ENCODE measurements at regions not wholly inside any gene's neighbourhood (a gene's known extent, or its start where the extent isn't known, plus 50 kb on each side); places are given as distances from the start of the nearest gene placed in this dataset.

DNA sequence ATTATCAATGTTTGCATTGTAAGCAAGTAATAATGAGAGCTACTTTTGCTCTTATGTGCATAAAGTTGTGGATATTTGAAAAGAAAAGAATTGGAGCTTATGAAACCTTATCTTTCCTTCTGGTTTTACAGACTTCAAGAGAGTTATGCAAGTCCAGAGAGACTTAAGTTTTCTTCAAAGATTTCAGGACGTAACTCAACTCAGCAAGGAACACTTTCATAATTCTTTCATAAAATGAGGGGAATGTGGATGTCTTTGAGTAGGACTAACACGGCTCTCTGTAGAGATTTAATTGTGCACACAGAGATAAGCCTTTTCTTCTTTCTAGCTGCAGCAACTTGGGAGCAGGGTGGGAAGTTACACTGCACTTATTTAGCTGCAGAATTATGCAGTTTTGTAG, 97.5 kb downstream of the DNAJB9 start:
- TF ChIP-seq CTCF (IDR thresholded peaks at IDR 0.05) (no peak), POLR2A (IDR thresholded peaks at IDR 0.05) (no peak)

All from thyroid gland (tissue), 4 donors.